IMR-90 (cell line): ENCODE measurements at regions not wholly inside any gene's neighbourhood (a gene's known extent, or its start where the extent isn't known, plus 50 kb on each side); places are given as distances from the start of the nearest gene placed in this dataset.

Source experiments
- ATAC-seq: fragments of 200-7000 bp; cut with Tn5 transposase; 2 replicates; pipeline ENCODE4 v1.9.1; 2020; ENCODE audit warnings: low read depth, mild to moderate bottlenecking, moderate library complexity
- BruUV-seq: library from RNA; stranded (reverse); fragments of 400-500 nt; replicated peaks from 2 replicates; lab custom pipeline; 2021; lab: Mats Ljungman, UMichigan
- CTCF ChIA-PET: fragments of 300-600 bp; formaldehyde crosslinking; extraction: SDS; loops from one replicate; lab custom pipeline; 2021; ENCODE audit warnings: antibody characterized with exemption; lab: Yijun Ruan, JAX
- POLR2A ChIA-PET: fragments of 300-600 bp; sonication (Branson Sonifier 250); formaldehyde crosslinking; loops from one replicate; lab custom pipeline; 2022; ENCODE audit warnings: antibody characterized with exemption; ENCODE audit not compliant: unreplicated experiment; lab: Charles Lee
- DNase-seq: peaks from one replicate; pipeline ENCODE4 v3.0.0; 2013
- H2AFZ ChIP-seq: replicated peaks from 2 replicates; pipeline ENCODE3; 2013; ENCODE audit warnings: low read length, mild to moderate bottlenecking; ENCODE audit not compliant: poor library complexity
- H2AK5ac ChIP-seq: 2 replicates; pipeline ENCODE4 v1.6.1; 2013; ENCODE audit warnings: low read depth, low read length, inconsistent platforms
- H2AK9ac ChIP-seq: replicated peaks from 2 replicates; pipeline ENCODE3; 2013; ENCODE audit warnings: mild to moderate bottlenecking, low read depth, low read length, moderate library complexity; ENCODE audit not compliant: poor library complexity
- H2BK120ac ChIP-seq: 2 replicates; pipeline ENCODE4 v1.6.1; 2013; ENCODE audit warnings: low read depth, low read length, inconsistent platforms
- H2BK15ac ChIP-seq: 3 replicates; pipeline ENCODE4 v1.6.1; 2013; ENCODE audit warnings: low read depth, low read length, inconsistent platforms
- H2BK20ac ChIP-seq: 2 replicates; pipeline ENCODE4 v1.6.1; 2013; ENCODE audit warnings: low read depth, mild to moderate bottlenecking, inconsistent platforms, low read length, moderate library complexity
- H2BK5ac ChIP-seq: 2 replicates; pipeline ENCODE4 v1.6.1; 2013; ENCODE audit warnings: mild to moderate bottlenecking, low read depth, low read length, inconsistent platforms; ENCODE audit not compliant: poor library complexity, severe bottlenecking
- H3K14ac ChIP-seq: replicated peaks from 2 replicates; pipeline ENCODE4 v1.6.1; 2013; ENCODE audit warnings: low read depth, low read length, inconsistent platforms
- H3K18ac ChIP-seq: 2 replicates; pipeline ENCODE4 v1.6.1; 2013; ENCODE audit warnings: low read depth, low read length, control low read depth
- H3K23ac ChIP-seq: 2 replicates; pipeline ENCODE4 v1.6.1; 2013; ENCODE audit warnings: low read depth, low read length, inconsistent platforms
- H3K27ac ChIP-seq: 2 replicates; pipeline ENCODE4 v1.5.1; 2013; ENCODE audit warnings: mild to moderate bottlenecking, control low read depth, low read length; ENCODE audit not compliant: insufficient read depth
- H3K27me3 ChIP-seq: 2 replicates; pipeline ENCODE4 v1.6.1; 2013; ENCODE audit warnings: low read length; ENCODE audit not compliant: control insufficient read depth, insufficient read depth
- H3K36me3 ChIP-seq: 2 replicates; pipeline ENCODE4 v1.6.1; 2013; ENCODE audit warnings: low read length, mixed read lengths; ENCODE audit not compliant: control insufficient read depth, insufficient read depth
- H3K4ac ChIP-seq: 2 replicates; pipeline ENCODE4 v1.6.1; 2013; ENCODE audit warnings: low read depth, low read length, inconsistent platforms
- H3K4me1 ChIP-seq: 2 replicates; pipeline ENCODE4 v1.6.1; 2013; ENCODE audit warnings: low read length, mixed read lengths; ENCODE audit not compliant: control insufficient read depth, insufficient read depth
- H3K4me2 ChIP-seq: 2 replicates; pipeline ENCODE4 v1.6.1; 2013; ENCODE audit warnings: low read depth, mild to moderate bottlenecking, control low read depth, low read length, moderate library complexity
- H3K4me3 ChIP-seq: 2 replicates; pipeline ENCODE4 v1.5.1; 2013; ENCODE audit warnings: low read depth, mild to moderate bottlenecking, control low read depth, low read length, moderate library complexity; ENCODE audit not compliant: insufficient read depth
- H3K56ac ChIP-seq: 2 replicates; pipeline ENCODE4 v1.6.1; 2013; ENCODE audit warnings: low read length, inconsistent platforms; ENCODE audit not compliant: insufficient read depth; ENCODE audit errors: extremely low read depth
- H3K79me1 ChIP-seq, 2 experiments: 2 replicates each; pipeline ENCODE4 v1.6.1; 2013; ENCODE audit warnings: low read length in 2 of 2, inconsistent platforms in 1 of 2, low read depth in 1 of 2
- H3K9ac ChIP-seq: 2 replicates; pipeline ENCODE4 v1.6.1; 2013; ENCODE audit warnings: low read depth, low read length, control low read depth
- H3K9me1 ChIP-seq: 2 replicates; pipeline ENCODE4 v1.6.1; 2013; ENCODE audit warnings: low read length, inconsistent platforms; ENCODE audit not compliant: insufficient read depth
- H3K9me3 ChIP-seq: 2 replicates; pipeline ENCODE4 v1.6.1; 2013; ENCODE audit warnings: low read length; ENCODE audit not compliant: control insufficient read depth, insufficient read depth
- H4K20me1 ChIP-seq: 2 replicates; pipeline ENCODE4 v1.6.1; 2013; ENCODE audit warnings: low read length, inconsistent platforms; ENCODE audit not compliant: insufficient read depth
- H4K5ac ChIP-seq: 2 replicates; pipeline ENCODE4 v1.6.1; 2013; ENCODE audit warnings: mild to moderate bottlenecking, low read depth, low read length, control low read depth
- H4K8ac ChIP-seq, 2 experiments: 2 replicates each; pipeline ENCODE4 v1.6.1; 2013; ENCODE audit warnings: low read depth in 2 of 2, low read length in 2 of 2, control low read depth in 1 of 2, inconsistent platforms in 1 of 2
- H4K91ac ChIP-seq: 2 replicates; pipeline ENCODE4 v1.6.1; 2013; ENCODE audit warnings: low read depth, low read length, inconsistent platforms; ENCODE audit not compliant: insufficient read depth
- BHLHE40 ChIP-seq: fragments of 150-350 bp; IDR thresholded peaks from 2 replicates; pipeline ENCODE4 v1.6.1; 2016; ENCODE audit warnings: mild to moderate bottlenecking, low read depth, low read length
- CEBPB ChIP-seq: IDR thresholded peaks from 2 replicates; pipeline ENCODE4 v1.6.1; 2012; ENCODE audit warnings: low read depth, low read length, improper control_type of control experiment
- CHD1 ChIP-seq: IDR thresholded peaks from 2 replicates; pipeline ENCODE4 v1.6.1; 2012; ENCODE audit warnings: low read depth, low read length, improper control_type of control experiment
- CTCF ChIP-seq: conservative IDR thresholded peaks from 2 replicates; pipeline ENCODE4 v1.5.1; 2012; ENCODE audit warnings: mild to moderate bottlenecking, low read depth, low read length, improper control_type of control experiment
- FOS ChIP-seq: fragments of 150-350 bp; IDR thresholded peaks from 2 replicates; pipeline ENCODE4 v1.6.1; 2016; ENCODE audit warnings: low read depth, low read length
- MAFK ChIP-seq: IDR thresholded peaks from 2 replicates; pipeline ENCODE4 v1.6.1; 2012; ENCODE audit warnings: low read depth, low read length, improper control_type of control experiment
- MAZ ChIP-seq: IDR thresholded peaks from 2 replicates; pipeline ENCODE4 v1.6.1; 2012; ENCODE audit warnings: low read depth, mild to moderate bottlenecking, low read length, improper control_type of control experiment, moderate library complexity, borderline replicate concordance
- NFE2L2 ChIP-seq: fragments of 150-350 bp; IDR thresholded peaks from 2 replicates; pipeline ENCODE4 v1.6.1; 2016; ENCODE audit warnings: low read depth, mild to moderate bottlenecking, low read length
- POLR2A ChIP-seq: IDR thresholded peaks from 2 replicates; pipeline ENCODE4 v1.6.1; 2012; ENCODE audit warnings: mild to moderate bottlenecking, low read depth, low read length
- RAD21 ChIP-seq: IDR thresholded peaks from 2 replicates; pipeline ENCODE4 v1.6.1; 2012; ENCODE audit warnings: low read length, improper control_type of control experiment
- SMC3 ChIP-seq: fragments of 150-350 bp; IDR thresholded peaks from 2 replicates; pipeline ENCODE4 v1.6.1; 2016; ENCODE audit warnings: low read depth, mild to moderate bottlenecking, antibody characterized with exemption, low read length, moderate library complexity
- WGBS, 2 experiments: methylation state at CpG; one replicate each; pipeline versions ENCODE4 v1.1.5 to v1.1.7; 2013; ENCODE audit warnings: missing lambda C conversion rate in 2 of 2; ENCODE audit not compliant: insufficient read length in 1 of 2; ENCODE audit errors: extremely low coverage in 2 of 2; 5-methylcytosine and 5-hydroxymethylcytosine counted together
- dilution Hi-C: fragments of 300-500 bp; cut with HindIII; formaldehyde crosslinking; loops from one replicate; pipeline ENCODE4 v1.14.3; 2018; ENCODE audit warnings: low sequenced_read_pairs; ENCODE audit not compliant: unreplicated experiment
- in situ Hi-C: fragments of 300-500 bp; cut with MboI; formaldehyde crosslinking; loops from 3 replicates; pipeline ENCODE4 v1.14.3; 2019; ENCODE audit warnings: low sequenced_read_pairs, inconsistent platforms, mixed read lengths
- intact Hi-C: fragments of 100-400 bp; cut with micrococcal nuclease; formaldehyde crosslinking; loops from 2 replicates; pipeline ENCODE4 v1.10.0; 2022

- Histone ChIP-seq H3K36me3 (no peaks in the 10 kb centered on the region), H2AK5ac (no peak overlapping the region), H3K18ac (no peak overlapping the region), H2BK20ac (no peak overlapping the region), H3K23ac (no peak overlapping the region), H3K4me3 (no peak overlapping the region), H3K27ac (no peak overlapping the region), H3K9me3 (no peaks in the 10 kb centered on the region), H3K79me1 (no peaks in the 10 kb centered on the region), H4K91ac (no peak overlapping the region), H4K5ac (no peak overlapping the region), H3K14ac (no peak overlapping the region), H3K4me1 (no peaks in the 10 kb centered on the region), H4K8ac (no peak overlapping the region), H3K27me3 (no peaks in the 10 kb centered on the region), H2AFZ (no peak overlapping the region), H3K9ac (no peak overlapping the region), H3K4ac (no peak overlapping the region), H2BK5ac (no peak overlapping the region), H2AK9ac (no peak overlapping the region), H2BK15ac (no peak overlapping the region), H4K20me1 (no peaks in the 10 kb centered on the region), H3K9me1 (no peaks in the 10 kb centered on the region), H3K4me2 (no peak overlapping the region), H2BK120ac (no peak overlapping the region), H3K56ac (no peak overlapping the region)
- intact Hi-C loops (loop anchor here (2.0 to 10.0 kb wide), 5 partner anchors 245 to 1735 kb away; no protein-coding TSS in a partner anchor), dilution Hi-C loops (no loop called here), in situ Hi-C loops (loop anchor here (5.0 to 25.0 kb wide), 2 partner anchors 455 to 1175 kb away; no protein-coding TSS in a partner anchor)
- peak; percentile 54 for DNase-seq
- no TSS peak for BruUV-seq
- ATAC-seq = peak; percentile 54; the same call in 1 of the 2 replicates
- no CpG with 5 or more reads among the region's 3 CpGs for WGBS, 2 experiments
- TF ChIP-seq SMC3 (peak; percentile 43), NFE2L2 (no peak), MAFK (peak; percentile 51; the same call in 1 of the 2 replicates), RAD21 (peak; percentile 59), MAZ (no peak), CEBPB (peak; percentile 55), BHLHE40 (no peak), CTCF (peak; percentile 57), FOS (no peak), CHD1 (no peak), POLR2A (no peak)
- ChIA-PET POLR2A (no interaction called here), CTCF (interaction anchor here (0.6 to 3.7 kb wide), 8 partner anchors 38 to 1734 kb away, joined by 3 to 43 read pairs (median 3); no protein-coding TSS in a partner anchor)
These were observed 595.0 kb downstream of the ARL4A start for GRCh38 chr7:13282377-13282980.
